Activated CD8-positive, alpha-beta memory T cell treated with anti-CD3 and anti-CD28 coated beads, Interleukin-2, amount 50 U/mL, for 24 hours (primary cell): ENCODE measurements at regions not wholly inside any gene's neighbourhood (a gene's known extent, or its start where the extent isn't known, plus 50 kb on each side); places are given as distances from the start of the nearest gene placed in this dataset.
"Not testable (repeated sequence)": the region's sequence is repeated elsewhere in the genome, so short reads cannot be mapped to it uniquely, and the experiment has no call there.

Experiments
- DNase-seq: peaks from one replicate; pipeline ENCODE4 v3.0.0-alpha.2; 2020; ENCODE audit errors: extremely low read depth

DNA sequence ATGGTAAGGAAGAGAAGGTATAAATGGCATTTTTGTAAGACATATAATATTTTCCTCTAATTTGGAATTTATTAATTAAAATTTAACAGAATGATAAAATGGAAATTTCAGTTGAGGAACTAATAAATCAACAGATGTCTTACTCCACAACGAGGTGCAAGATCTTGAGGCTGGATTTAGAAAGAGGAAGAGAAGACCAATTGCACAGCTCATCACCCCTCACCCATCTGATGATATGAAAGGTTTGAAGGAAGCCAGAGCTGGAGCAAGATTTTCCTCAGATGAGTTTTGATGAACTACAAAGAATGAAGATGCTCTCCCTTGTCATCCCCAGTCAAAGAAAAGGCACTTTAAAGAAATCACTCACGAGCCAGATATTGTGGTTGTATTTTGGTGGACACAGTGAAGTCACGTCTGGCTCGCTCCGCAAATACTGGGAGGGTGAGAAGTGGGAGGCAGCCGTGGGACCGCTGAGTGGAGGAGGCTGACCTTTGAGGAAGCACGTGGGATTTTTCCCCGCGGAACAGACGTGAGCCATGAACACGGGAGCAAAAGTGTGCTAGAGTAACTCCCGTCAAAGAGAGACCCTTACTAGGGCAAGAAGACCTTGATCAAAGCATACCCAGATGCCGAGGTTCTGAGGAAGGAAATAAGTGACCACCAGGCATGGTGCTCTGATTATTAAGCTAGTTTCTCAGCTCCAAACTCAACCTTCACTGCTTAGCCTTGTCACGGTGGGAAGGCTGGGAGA is 511.4 kb downstream of the RNF144A start:
- DNase-seq: no peak

DNA sequence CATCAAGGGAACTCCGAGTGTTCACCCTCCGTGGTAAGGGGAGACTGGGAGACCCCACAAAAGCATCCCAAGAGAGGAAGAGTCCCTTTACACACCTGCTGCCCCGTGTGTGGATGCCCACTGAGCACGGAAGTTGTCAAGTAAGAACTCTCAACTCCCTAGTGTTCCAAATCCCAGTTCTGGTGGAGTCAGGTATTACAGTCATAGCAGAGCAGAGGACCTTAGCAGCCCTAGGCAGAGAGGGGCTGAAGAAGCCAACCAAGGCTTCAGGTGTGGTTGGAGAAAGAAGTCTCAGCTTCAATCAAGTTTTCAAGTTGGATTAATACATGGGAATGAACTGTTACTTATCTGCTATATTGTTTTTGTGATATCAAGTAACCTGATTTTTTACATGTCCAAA is 512.5 kb downstream of the RNF144A start:
- no peak for DNase-seq

DNA sequence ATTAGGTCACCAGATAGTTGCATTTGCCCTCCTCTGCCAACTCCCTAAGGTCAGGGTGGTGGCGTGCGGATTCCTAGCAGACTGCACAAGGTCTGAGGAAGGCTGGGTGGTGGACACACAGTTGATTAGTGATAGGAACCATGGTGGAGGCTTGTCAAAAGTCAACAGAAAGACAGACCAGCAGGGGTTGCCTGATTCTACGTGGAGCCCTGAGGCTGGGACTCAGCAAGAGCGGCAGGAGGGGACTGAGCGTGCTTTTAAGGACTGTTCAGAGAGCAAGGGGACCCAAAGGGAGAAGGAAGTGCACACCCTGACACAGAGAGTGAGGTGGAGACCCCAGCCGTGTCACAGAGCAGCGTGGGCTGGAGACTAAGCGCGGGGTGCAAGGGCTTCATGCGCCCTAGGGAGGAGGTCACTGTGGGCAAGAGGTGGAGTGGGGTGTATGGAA is 513.2 kb downstream of the RNF144A start:
- DNase-seq: no peak

DNA sequence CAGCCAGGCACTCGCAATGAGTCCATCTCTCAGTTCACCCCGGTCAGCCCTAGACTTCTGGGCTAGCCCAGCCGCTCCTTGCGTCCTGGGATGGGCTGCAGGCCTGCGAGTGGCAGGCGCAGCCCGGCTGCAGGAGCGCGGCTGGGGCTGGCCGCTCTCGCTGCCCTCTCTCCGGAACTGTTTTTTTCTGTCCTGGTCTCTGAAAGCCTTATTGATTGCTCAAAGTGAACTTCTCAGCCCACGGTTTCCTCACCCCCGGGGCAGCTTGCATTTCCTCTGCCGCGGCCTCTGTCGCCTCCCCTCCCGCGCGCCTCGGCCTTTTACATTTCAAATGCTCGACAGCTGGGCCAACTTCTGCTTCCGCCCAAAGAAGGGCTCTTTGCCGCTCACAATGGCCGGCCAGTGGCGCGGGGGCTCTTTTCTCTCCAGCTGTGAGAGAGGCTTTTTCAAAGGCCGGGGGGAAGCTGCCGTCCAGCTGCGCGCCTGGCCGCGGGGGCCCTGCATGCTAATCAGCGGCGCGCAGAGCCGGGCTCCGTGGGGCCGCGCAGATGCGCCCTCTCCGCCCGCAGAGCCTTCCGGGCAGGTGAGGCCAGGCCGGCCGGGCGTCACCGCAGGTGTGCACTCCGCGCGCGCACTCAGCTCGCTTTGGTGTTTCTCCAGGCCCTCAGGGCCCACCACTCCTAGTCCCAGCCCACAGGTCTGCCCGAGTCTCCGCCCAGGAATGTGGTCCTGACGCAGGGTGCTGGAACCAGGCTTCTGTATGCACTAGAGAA is 513.8 kb downstream of the RNF144A start:
- no peak for DNase-seq

DNA sequence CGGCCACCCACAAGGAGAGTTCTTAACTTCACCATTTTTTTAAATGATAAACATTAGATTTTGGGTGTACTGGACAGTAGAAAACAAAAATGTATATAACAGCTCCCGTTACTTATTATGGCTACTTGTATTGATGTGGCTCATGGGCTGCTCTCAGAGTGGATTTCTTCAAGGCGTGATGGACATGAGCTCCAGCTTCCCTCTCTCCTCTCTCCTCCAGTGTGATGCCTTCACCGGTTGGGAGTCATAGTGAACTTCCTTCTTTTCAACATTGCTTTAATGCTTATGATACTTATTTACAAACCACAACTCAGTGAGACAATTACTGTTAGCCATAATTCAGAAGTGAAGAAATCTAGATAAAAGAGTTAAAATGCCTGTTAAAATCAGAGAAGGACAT is 515.2 kb downstream of the RNF144A start:
- DNase-seq: no peak

DNA sequence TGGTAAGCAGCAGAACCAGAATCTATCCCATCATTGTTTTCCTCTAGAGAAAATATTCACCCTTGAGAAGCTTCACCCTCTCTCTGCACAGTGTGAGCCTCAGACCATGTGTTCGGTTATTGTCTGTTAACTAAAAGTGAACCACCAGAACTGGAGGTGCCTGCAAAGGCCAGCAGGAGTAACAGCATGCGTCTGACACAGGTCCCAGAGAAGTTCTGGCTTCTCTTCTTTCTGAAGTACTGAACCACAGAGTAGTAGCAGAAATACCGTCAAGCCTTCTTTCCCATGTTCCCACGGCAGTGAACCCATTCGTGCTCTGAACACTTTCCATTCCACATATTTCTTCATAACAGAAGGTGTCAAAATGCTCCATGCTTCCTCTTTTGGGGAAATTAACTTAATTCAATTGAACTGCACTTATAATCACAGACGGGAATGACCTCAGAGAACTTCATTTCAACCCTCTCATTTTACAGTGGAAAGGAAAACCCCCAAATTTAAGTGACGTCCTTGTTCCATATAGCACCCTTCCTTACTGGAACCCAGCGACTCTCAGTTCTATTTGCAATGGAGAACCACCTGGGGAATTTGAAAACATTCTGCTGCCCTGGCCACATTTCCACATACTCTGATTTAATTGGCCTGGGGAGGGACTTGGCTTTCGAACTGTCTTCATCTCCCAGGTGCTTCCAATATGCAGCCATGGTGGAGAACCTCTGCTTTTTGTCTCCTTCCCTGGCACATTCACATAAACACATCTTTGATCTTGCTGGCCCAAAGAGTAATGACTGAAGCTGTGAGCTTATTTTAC is 519.1 kb downstream of the RNF144A start:
- no peak for DNase-seq

DNA sequence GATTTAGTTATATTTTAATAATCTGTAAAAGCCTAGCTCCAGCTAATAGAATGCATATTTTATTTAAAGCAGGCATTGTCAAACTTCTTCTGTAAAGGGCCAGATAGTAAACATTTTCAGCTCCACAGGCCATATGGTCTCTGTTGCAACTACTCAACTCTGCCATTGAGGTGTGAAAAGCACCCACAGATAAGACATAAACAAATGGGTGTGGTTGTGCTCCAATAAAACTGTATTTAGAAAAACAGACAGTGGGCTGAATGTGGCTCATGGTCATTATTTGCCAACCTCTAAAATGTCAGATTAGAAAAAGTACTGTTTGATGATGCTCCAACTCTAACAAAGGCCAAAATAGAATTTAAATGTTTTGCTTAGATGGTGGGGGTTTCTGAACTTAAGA is 519.9 kb downstream of the RNF144A start:
- no peak for DNase-seq

DNA sequence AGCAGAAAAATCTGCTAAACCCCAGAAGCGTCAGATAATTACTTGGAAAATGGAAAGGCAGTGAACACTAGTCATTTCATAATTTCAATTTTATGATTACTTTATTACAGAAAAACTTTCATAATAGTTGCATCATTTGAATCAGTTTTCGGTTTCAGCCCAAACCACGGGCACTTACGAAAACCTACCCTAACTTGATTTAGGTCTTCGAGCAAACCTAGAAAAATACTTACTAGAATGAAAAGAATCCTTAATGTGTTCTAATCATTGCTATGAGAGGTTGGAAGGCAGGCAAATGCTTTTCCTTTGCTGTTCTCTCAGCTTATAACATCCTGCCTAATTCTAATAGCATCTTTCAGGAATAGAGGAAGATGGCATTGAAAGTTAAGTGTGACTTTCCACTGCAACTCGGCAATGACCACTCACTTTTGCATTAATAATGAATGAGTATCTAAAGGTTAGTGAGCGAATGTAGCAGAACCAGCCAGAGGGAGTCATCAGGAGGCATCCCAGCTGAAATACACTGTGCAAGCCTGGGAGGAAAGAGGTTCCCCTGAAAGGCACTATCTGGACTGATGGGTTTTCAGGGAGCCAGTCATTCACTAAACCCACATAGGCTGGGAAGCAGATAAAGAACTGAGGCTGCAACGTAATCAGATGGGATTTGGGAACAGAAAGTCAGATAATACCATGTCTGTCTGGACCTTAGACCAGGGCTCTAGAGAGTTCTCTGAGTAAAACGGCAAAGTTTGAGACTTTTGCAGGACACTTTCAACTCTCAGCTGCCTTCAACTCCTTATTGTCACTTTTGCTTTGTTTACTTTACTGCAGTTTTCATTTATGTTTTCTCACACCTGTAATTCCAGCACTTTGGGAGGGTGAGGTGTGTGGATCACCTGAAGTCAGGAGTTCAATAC is 520.8 kb downstream of the RNF144A start:
- no peak for DNase-seq

DNA sequence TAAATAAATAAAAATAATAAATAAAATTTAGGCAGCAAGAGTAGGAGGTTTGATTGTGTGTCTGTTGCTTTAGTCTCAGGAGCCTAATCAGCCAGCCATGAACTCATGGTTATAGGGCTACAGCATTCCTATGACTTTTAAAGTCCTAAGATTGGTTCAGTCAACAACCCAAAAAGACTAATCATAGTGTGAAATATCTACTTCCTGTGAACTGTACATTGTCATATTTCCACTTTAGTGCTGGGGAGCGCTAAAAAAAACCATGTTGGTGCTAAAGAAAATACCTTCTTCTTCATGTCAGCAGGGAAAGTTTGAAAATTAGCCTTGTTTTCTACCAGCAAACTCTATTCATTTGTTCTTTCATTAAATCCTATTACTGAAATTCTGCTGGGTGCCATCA is 521.6 kb downstream of the RNF144A start:
- no peak for DNase-seq

DNA sequence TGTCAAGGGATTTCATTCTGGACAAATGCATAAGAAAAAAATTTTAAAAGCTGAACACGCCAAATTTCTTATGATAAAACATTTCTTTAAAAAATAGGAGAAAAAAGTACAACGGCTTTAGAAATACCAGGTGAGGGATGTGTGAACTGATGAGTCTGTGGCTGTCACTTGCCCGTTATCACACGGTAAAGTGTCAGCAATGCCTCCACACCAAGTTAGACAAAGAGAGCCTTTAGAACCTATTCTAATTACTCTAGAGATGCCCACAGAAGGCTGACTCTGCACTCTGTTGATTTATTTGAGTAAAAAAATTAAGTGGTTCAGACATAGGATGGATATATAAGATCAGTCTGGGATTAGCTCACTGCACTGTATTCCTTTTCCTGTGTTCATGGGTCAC is 523.8 kb downstream of the RNF144A start:
- no peak for DNase-seq

DNA sequence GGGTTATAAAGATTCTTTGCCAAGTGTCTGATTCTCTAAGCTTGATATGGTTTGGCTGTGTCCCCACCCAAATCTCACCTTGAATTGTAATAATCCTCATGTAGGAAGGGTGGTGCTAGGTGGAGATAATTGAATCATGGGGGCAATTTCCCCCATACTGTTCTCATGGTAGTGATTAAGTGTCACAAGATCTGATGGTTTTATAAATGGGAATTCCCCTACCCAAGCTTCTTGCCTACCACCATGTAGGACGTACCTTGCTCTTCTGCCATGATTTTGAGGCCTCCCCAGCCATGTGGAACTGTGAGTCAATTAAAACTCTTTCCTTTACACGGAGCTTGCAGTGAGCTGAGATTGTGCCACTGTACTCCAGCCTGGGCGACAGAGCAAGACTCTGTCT is 524.6 kb downstream of the RNF144A start:
- DNase-seq: not testable (repeated sequence)

DNA sequence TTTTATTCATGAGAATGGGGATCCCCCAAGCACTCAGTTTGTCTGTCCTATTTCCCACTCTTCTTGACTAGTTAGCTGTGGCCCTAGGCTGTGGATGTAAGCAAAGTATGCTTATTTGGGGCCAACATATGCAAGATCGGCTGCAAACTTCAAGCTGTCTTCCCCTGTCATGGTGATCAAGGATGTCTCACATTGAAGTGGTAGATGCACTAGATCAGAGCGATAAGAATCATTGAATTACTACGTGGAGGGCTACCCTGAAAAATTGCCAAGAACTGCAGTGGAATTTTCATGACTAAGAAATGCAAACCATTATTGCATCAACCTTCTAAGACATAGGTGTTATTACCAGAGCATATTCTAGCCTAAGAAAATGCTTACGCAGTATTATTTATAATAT is 527.4 kb downstream of the RNF144A start:
- no peak for DNase-seq

DNA sequence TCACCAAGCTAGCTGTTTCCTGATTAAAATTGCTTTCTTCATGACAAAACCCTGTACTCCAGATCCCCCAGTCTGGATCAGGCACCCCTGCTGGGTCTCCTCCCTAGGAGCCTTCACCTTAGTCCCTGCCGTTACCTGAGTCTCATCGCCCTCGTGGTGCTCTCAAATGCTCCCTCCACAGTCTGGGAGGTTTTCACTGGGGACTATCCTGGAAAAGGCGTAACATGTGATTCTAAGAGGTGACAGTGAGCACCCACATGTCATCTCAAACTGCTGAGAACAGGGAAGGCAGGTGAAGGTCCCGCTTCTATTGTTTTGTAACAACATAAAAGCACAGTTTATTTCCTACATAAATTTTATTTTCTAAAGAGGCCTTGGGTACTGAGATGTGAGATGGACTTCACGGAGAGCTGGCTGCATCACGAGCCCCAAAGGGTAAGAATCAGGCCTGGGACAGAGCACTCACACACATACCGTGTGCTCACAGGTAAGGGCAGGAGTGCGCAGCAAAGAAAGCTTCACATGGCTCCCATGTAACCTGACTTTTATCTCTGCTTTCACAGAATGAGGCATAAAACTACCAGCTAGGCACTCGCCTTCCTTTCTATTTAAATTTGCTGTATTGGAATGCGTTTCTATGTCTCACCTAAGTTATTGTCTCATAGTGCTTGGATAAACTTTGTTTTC is 531.5 kb downstream of the RNF144A start:
- DNase-seq: no peak

DNA sequence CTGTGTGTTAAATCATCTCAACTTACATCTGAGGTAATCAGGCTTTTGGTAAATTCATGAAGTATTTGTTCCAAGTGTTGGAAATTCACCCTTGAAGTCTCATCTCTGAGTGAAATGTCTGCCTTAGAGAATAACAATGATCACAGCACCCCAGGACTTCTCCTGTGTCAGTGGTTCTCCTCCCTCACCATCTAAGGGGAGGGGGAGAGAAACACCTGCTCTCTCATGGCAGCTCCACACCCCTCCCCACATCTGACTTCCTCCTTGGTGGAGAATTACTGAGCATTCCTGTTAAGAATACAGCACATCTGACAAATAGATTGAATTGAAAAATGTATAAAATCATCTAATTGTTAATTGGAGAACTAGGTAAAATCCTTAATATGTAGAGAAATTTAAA is 532.1 kb downstream of the RNF144A start:
- DNase-seq: no peak

DNA sequence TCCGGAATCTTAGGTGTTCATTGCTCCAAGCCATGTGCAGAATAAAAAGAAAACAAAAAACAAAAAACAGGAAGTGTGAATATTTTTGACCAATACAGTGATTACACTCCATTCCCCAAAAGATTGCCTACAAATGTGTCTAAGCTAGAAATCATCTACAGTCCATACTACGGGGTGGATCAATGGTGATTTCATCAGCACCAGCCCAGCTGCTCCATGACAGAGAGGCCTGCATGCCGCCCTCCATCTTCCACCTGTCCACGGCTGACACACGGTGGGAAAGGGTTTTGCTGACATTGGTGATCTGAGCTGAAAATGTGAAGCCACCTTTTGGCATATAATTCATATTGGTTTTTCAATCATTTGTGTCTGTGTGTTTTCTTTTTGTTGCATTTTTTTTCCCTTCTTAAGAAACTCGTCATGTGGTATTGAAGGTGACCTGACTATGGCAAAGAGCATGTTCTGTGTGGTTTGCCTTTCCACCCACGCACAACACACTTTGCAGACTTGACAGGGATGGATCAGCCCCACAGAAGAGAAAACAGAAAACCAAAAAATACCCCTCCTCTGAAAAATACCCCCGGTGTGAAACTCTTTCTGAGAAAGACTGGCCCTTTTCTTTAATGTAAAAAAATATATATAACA is 533.1 kb downstream of the RNF144A start:
- peak; percentile 49 for DNase-seq

DNA sequence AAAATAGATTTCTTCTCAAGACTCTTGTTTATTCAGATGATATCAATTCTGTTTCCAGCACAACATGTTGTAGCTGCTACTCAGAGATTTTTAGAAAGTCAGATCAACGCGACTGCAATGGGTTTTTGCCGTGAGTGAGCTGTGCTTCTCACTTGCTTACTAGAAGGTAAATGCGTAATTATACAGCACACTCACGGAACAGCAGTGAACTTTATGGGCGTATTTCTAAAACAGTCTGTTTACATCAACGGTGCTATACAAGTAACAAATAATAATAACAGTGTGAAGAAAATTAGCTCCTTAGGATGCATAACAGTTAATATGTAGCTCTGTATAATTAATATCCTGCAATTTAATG is 533.6 kb downstream of the RNF144A start:
- no peak for DNase-seq

DNA sequence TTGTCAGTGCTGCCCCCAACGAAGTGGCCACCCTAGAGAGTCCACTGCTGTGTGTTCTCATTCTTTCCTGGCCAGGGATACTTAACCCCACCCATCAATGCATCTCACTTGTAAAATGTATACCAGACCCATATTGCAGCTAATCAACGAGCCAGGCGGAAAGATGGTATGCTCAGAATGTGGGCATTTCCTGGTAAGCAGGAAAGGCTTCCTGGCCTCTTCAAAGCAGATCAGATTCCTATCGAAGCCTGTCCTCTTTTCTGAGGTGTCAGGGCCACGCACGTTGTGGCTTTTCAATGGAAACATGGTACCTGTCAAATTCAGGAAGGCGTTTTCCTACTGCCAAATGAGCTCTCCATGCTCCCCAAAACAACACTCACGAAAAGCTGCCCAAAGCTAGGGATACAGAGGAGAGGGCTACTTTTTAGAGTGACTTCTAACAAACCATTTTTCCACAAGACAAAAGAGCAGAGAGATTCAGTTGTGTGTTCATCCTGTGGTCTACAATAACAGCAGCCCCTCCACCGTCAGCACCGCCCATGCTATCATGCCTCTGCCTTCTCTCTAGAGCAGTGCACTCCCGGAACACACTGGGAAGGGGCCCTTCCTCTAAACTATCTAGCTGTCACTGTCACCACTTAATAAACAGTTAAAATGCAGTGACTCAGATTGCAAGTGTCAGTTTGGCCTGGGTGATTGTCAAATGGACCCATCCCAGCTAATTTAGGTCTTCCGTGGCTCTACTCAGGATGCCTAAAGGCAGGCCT is 535.1 kb downstream of the RNF144A start:
- no peak for DNase-seq

DNA sequence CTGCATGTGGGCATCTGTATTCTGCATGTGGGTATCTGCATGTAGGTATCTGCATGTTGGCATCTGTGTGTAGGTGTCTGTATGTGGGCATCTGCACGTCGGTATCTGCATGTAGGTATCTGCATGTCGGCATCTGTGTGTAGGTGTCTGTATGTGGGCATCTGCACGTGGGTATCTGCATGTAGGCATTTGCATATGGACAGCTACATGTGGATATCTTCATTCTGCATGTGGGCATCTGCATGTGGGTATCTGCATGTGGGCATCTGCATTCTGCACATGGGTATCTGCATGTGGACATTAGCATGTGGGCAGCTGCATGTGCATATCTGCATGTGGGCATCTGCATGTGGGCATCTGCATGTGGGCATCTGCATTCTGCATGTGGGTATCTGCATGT is 537.4 kb downstream of the RNF144A start:
- DNase-seq: no peak

DNA sequence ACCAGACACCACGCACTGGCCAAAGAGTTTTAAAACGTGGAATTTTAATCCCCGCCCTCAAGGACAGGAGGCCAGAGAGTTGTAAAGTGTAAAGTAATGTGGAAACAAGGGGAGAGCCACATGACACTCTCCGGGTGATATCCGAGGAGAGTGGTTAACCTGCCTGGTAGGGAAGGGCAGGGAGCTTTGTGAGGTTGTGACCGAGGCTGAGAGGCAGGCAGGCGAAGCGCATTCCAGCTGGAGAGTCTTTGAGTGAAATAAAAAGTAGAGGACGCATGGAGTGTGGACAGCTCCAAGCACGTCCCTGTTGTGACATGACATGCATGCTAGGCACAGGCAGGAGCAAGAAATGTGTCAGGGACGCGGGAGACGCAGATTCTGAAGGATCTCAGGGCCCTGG is 539.5 kb downstream of the RNF144A start:
- DNase-seq: no peak

DNA sequence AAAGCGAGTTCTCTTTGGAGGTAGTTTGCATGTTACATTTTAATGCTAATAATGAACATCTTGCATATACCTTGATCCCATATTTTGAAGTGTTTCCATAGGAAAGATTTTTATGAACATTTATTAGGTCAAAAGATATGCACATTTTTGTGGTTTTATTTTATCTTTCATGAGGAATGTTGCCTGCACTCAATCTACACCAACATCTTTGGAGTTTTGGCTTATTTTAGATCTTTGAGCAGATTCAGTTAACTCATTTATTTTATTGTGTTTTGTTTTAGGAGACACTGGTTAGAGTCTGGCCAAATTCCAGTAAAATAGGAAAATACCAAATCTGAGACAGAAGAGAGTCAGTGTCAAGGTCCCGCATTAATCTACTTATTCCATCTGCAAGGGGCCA is 540.9 kb downstream of the RNF144A start:
- DNase-seq: no peak
